ENCODE measurements at regions not wholly inside any gene's neighbourhood (a gene's known extent, or its start where the extent isn't known, plus 50 kb on each side); places are given as distances from the start of the nearest gene placed in this dataset.

GRCh38 chrY:8552168-8552805 lies 785.0 kb upstream of the TSPY4 start:
- no peak overlapping the region for H3K27ac ChIP-seq
- WGBS, 2 donors: 36% methylated on average over 1 of the region's 1 CpG; no CpG with 5 or more reads in 1 of the 2 donors
- no peaks in the 10 kb centered on the region for H3K27me3 ChIP-seq
- TF ChIP-seq POLR2A (IDR thresholded peaks at IDR 0.05): no peak
- no peak for TF ChIP-seq CTCF (IDR thresholded peaks at IDR 0.05)
- ATAC-seq (peak; percentile 18), DNase-seq (peak in 1 of 4 donors; percentile 4)
- H3K9me3 ChIP-seq: no peaks in the 10 kb centered on the region
- intact Hi-C loops (cut with DNase I): no loop called here
- H3K36me3 ChIP-seq (replicated peaks in 1 of 2; ENCODE audit: insufficient read depth in 1 of 2, low read depth in 2 of 2): no peaks in the 10 kb centered on the region
- H3K4me1 ChIP-seq: no peaks in the 10 kb centered on the region
- H3K4me3 ChIP-seq: no peak overlapping the region

- Histone ChIP-seq H3K4me3 (no peak overlapping the region), H3K4me1 (no peaks in the 10 kb centered on the region), H3K27me3 (no peaks in the 10 kb centered on the region), H3K36me3 (replicated peaks in 1 of 2; ENCODE audit: insufficient read depth in 1 of 2, low read depth in 2 of 2) (no peaks in the 10 kb centered on the region), H3K9me3 (no peaks in the 10 kb centered on the region), H3K27ac (no peak overlapping the region)
- WGBS, 2 donors: 40 to 54% methylated on average over 1 to 3 of the region's 8 CpGs
- ATAC-seq: no peak
- intact Hi-C loops (cut with DNase I): no loop called here
- no peak for DNase-seq
- TF ChIP-seq POLR2A (IDR thresholded peaks at IDR 0.05): no peak
- TF ChIP-seq CTCF (IDR thresholded peaks at IDR 0.05): no peak
Measured at GRCh38 chrY:8553614-8554013, 783.6 kb upstream of the TSPY4 start.

- DNase-seq (no peak), ATAC-seq (no peak)
- no peak for TF ChIP-seq POLR2A (IDR thresholded peaks at IDR 0.05)
- TF ChIP-seq CTCF (IDR thresholded peaks at IDR 0.05): no peak
- no peaks in the 10 kb centered on the region for H3K4me1 ChIP-seq
- no peaks in the 10 kb centered on the region for H3K36me3 ChIP-seq (replicated peaks in 1 of 2; ENCODE audit: insufficient read depth in 1 of 2, low read depth in 2 of 2)
- intact Hi-C loops (cut with DNase I): no loop called here
- no peaks in the 10 kb centered on the region for H3K27me3 ChIP-seq
- no peak overlapping the region for H3K27ac ChIP-seq
- H3K9me3 ChIP-seq: no peaks in the 10 kb centered on the region
- WGBS, 2 donors: 14 to 36% methylated on average over 2 of the region's 2 CpGs
- no peak overlapping the region for H3K4me3 ChIP-seq
Measured at GRCh38 chrY:8561385-8561784, 775.9 kb upstream of the TSPY4 start.

GRCh38 chrY:8562456-8563090 lies 774.7 kb upstream of the TSPY4 start:
- Histone ChIP-seq H3K27ac (no peak overlapping the region), H3K36me3 (replicated peaks in 1 of 2; ENCODE audit: insufficient read depth in 1 of 2, low read depth in 2 of 2) (no peaks in the 10 kb centered on the region), H3K9me3 (no peaks in the 10 kb centered on the region), H3K4me1 (no peaks in the 10 kb centered on the region), H3K4me3 (no peak overlapping the region), H3K27me3 (no peaks in the 10 kb centered on the region)
- no peak for DNase-seq
- 62 to 67% methylated on average over 1 to 8 of the region's 8 CpGs for WGBS, 2 donors
- TF ChIP-seq POLR2A (IDR thresholded peaks at IDR 0.05): no peak
- TF ChIP-seq CTCF (IDR thresholded peaks at IDR 0.05): no peak
- no peak for ATAC-seq
- intact Hi-C loops (cut with DNase I): no loop called here

GRCh38 chrY:8564421-8564820 lies 772.8 kb upstream of the TSPY4 start:
- no peaks in the 10 kb centered on the region for H3K36me3 ChIP-seq (replicated peaks in 1 of 2; ENCODE audit: insufficient read depth in 1 of 2, low read depth in 2 of 2)
- DNase-seq (no peak), ATAC-seq (no peak)
- H3K9me3 ChIP-seq: no peaks in the 10 kb centered on the region
- no peak overlapping the region for H3K4me3 ChIP-seq
- intact Hi-C loops (cut with DNase I): no loop called here
- no peaks in the 10 kb centered on the region for H3K27me3 ChIP-seq
- no peaks in the 10 kb centered on the region for H3K4me1 ChIP-seq
- TF ChIP-seq CTCF (IDR thresholded peaks at IDR 0.05): no peak
- H3K27ac ChIP-seq: no peak overlapping the region
- no CpG with 5 or more reads among the region's 3 CpGs for WGBS, 2 donors

All from body of pancreas (tissue), 4 donors.